ENCODE measurements at regions not wholly inside any gene's neighbourhood (a gene's known extent, or its start where the extent isn't known, plus 50 kb on each side); places are given as distances from the start of the nearest gene placed in this dataset.

- TF ChIP-seq CTCF (IDR thresholded peaks at IDR 0.05) (no peak), POLR2A (IDR thresholded peaks at IDR 0.05; ENCODE audit: low read length) (no peak), MAX (IDR thresholded peaks at IDR 0.05) (no peak), USF2 (IDR thresholded peaks at IDR 0.05) (no peak), EHMT2 (IDR thresholded peaks at IDR 0.05; ENCODE audit: low read depth) (no peak), MAZ (IDR thresholded peaks at IDR 0.05; ENCODE audit: borderline replicate concordance, low read depth, low read length) (no peak), SREBF2 (IDR thresholded peaks at IDR 0.05) (no peak), RAD21 (conservative IDR thresholded peaks at IDR 0.05 in 1 of 2, IDR thresholded peaks at IDR 0.05 in 1 of 2) (no peak), CEBPB (IDR thresholded peaks at IDR 0.05) (no peak), HOXB5 (CRISPR knock-in tag; IDR thresholded peaks at IDR 0.05) (no peak), EP300 (IDR thresholded peaks at IDR 0.05) (no peak), GATA3 (IDR thresholded peaks at IDR 0.05; ENCODE audit: borderline replicate concordance) (no peak)
These were observed 249.4 kb upstream of the PDZRN3 start for GRCh38 chr3:73874161-73874560.
